Transverse colon (tissue), 4 donors: ENCODE measurements at regions not wholly inside any gene's neighbourhood (a gene's known extent, or its start where the extent isn't known, plus 50 kb on each side); places are given as distances from the start of the nearest gene placed in this dataset.

Experiments
- DNase-seq: peaks from one replicate; pipeline ENCODE4 v3.0.0-alpha.2; 2019
- H3K27ac ChIP-seq, 4 donors: fragments of 200-600 bp; sonication (generic); 2 replicates each; pipeline ENCODE4 v1.5.1; 2016 to 2018; ENCODE audit warnings: inconsistent platforms in 4 of 4
- H3K27me3 ChIP-seq: fragments of 200-600 bp; sonication (generic); 2 replicates; pipeline ENCODE4 v1.5.1; 2017; ENCODE audit warnings: inconsistent platforms
- H3K36me3 ChIP-seq, 4 donors: fragments of 200-600 bp; sonication (generic); 2 replicates each; pipeline ENCODE4 v1.5.1; 2017 to 2019; ENCODE audit warnings: inconsistent platforms in 4 of 4
- H3K4me1 ChIP-seq, 4 donors: fragments of 200-600 bp; sonication (generic); 2 replicates each; pipeline ENCODE4 v1.5.1; 2017 to 2020; ENCODE audit warnings: inconsistent platforms in 4 of 4
- H3K4me3 ChIP-seq, 4 donors: fragments of 200-600 bp; sonication (generic); 1 replicate in 1 of 4; 2 replicates in 3 of 4; pipeline versions ENCODE4 v1.5.1 to v1.6.1; 2017 to 2019; ENCODE audit warnings: inconsistent platforms in 4 of 4
- H3K9me3 ChIP-seq, 2 donors: fragments of 200-600 bp; sonication (generic); 2 replicates each; pipeline ENCODE4 v1.5.1; 2017 to 2019; ENCODE audit warnings: inconsistent platforms in 2 of 2
- EP300 ChIP-seq: sonication (generic); formaldehyde crosslinking; IDR thresholded peaks from one replicate; pipeline ENCODE4 v1.6.1; 2017; ENCODE audit warnings: antibody characterized with exemption, low read depth
- POLR2A ChIP-seq: fragments of 450-650 bp; IDR thresholded peaks from one replicate; pipeline ENCODE4 v1.6.1; 2016; ENCODE audit warnings: antibody characterized with exemption, mild to moderate bottlenecking, moderate library complexity
- POLR2AphosphoS5 ChIP-seq, 3 donors: sonication (generic); formaldehyde crosslinking; IDR thresholded peaks; one replicate each; pipeline ENCODE4 v1.6.1; 2016; ENCODE audit warnings: antibody characterized with exemption in 3 of 3
- WGBS, 2 donors: methylation state at CpG; one replicate each; pipeline ENCODE4 v1.1.5; 2018; ENCODE audit warnings: low coverage in 1 of 2; 5-methylcytosine and 5-hydroxymethylcytosine counted together
- in situ Hi-C, 4 donors: fragments of 200-750 bp; cut with MboI; loops; one replicate each; pipeline versions ENCODE4 v1.15.0 to v1.15.1; 2017; ENCODE audit warnings: low sequenced_read_pairs in 3 of 4, low pct_ligation_motif_present in 1 of 4, low pct_unique_long_range_greater_than_20kb in 1 of 4
- intact Hi-C: fragments of 100-400 bp; cut with DNase I; formaldehyde crosslinking; loops from one replicate; pipeline ENCODE4 v1.15.1; 2023; ENCODE audit warnings: low total_unique reads
- TF ChIP-seq, protein P1 (sequence below), 5 experiments: fragments of 200-600 bp in 3 of 5; fragments of 450-650 bp in 2 of 5; sonication (generic) in 3 of 5; IDR thresholded peaks; 1 replicate in 2 of 5; 2 replicates in 3 of 5; pipeline ENCODE4 v1.5.1; 2016 to 2017; ENCODE audit warnings: antibody characterized with exemption in 5 of 5, inconsistent platforms in 3 of 5, mild to moderate bottlenecking in 2 of 5, moderate library complexity in 1 of 5

DNA sequence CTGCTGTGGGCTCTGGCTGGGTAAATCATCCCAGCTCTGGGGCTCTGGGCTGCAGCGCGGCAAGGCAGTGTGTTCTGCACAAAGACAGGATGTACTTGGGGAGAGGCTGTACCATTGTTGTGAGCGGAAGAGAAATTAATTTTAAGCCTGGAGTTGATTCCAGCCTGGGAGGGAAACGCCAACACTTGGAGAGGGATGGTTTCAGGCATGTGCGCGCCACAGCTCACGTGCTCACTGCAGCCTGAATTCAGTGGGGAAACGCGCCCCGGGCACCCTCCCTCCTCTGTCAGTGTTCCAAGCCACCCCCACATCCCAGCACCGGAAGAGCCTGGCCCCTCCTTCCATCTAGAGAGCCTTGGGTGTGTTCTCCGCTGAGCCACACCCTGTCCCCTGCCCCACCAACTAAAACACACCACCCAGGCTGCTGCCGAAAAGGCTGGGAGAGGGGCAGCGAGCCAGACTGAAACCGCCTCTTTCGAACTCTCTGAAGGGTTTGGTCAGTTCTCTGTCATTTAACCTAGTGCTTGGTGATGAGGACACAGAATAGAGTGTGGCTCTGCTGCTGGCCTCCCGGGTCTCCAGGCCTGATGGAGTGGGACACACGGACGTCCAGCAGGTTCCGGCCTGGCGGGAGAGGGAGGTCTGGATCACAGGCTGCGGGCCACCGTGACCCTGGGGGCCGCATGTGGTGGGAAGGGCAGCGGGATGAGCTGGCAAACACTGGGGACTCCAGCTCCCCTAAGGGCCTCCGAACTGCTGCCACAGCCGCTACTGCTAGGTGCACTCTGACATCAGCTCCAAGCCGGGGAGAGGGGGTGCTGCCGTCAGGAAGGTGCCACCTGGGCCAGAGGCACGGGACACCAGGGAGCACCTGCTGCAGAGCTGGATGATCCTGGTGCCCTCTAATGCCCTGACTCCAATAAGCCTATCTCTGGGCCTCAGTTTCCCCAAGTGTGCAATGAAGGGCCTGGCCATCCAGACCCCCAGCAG is 230.8 kb downstream of the CTTN start:
- WGBS, 2 donors = 25 to 37% methylated on average over 10 to 24 of the region's 30 CpGs
- in situ Hi-C loops = no loop called here
- DNase-seq = peak; percentile 64
- Histone ChIP-seq H3K27ac (peak overlapping the region in 3 of 4 donors; percentile 30 to 51 (median 37)), H3K36me3 (no peaks in the 10 kb centered on the region), H3K9me3 (no peaks in the 10 kb centered on the region), H3K4me1 (peaks cover 8 to 31% (median 22%) of the 10 kb centered on the region in 4 donors), H3K27me3 (no peaks in the 10 kb centered on the region), H3K4me3 (no peak overlapping the region)
- TF ChIP-seq POLR2A (no peak), EP300 (no peak), POLR2AphosphoS5 (IDR thresholded peaks at IDR 0.05) (no peak)
- TF ChIP-seq, protein P1, sequence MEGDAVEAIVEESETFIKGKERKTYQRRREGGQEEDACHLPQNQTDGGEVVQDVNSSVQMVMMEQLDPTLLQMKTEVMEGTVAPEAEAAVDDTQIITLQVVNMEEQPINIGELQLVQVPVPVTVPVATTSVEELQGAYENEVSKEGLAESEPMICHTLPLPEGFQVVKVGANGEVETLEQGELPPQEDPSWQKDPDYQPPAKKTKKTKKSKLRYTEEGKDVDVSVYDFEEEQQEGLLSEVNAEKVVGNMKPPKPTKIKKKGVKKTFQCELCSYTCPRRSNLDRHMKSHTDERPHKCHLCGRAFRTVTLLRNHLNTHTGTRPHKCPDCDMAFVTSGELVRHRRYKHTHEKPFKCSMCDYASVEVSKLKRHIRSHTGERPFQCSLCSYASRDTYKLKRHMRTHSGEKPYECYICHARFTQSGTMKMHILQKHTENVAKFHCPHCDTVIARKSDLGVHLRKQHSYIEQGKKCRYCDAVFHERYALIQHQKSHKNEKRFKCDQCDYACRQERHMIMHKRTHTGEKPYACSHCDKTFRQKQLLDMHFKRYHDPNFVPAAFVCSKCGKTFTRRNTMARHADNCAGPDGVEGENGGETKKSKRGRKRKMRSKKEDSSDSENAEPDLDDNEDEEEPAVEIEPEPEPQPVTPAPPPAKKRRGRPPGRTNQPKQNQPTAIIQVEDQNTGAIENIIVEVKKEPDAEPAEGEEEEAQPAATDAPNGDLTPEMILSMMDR (IDR thresholded peaks at IDR 0.05) = no peak
- intact Hi-C loops = no loop called here

DNA sequence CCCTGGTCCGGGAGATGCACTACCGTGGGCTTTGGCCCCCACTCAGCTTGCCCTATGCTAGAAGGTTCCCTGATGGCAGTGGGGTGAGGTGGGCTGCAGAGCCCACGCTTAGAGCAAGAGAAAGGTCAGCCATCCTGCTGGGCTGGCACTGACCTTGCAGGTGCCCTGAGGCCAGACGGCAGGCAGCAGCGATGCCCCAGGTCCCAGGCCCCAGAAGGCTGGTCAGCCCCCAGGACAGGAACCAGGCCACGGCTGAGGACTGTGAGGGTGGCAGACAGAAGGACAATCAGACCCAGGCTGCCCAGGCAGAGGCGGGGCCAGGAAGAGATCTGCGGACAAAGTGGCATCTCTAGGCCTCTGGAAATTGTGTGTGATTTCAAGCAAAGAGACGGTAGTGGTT is 231.7 kb downstream of the CTTN start:
- Histone ChIP-seq H3K36me3 (no peaks in the 10 kb centered on the region), H3K4me1 (peaks cover 8 to 30% (median 22%) of the 10 kb centered on the region in 4 donors), H3K27me3 (no peaks in the 10 kb centered on the region), H3K27ac (no peak overlapping the region), H3K4me3 (no peak overlapping the region), H3K9me3 (no peaks in the 10 kb centered on the region)
- TF ChIP-seq POLR2AphosphoS5 (IDR thresholded peaks at IDR 0.05) = no peak
- no peak for TF ChIP-seq EP300
- no peak for TF ChIP-seq POLR2A
- TF ChIP-seq, protein P1 (IDR thresholded peaks at IDR 0.05) = no peak
- intact Hi-C loops (no loop called here), in situ Hi-C loops (no loop called here)
- 85 to 100% methylated on average over 1 to 9 of the region's 9 CpGs for WGBS, 2 donors
- no peak for DNase-seq

DNA sequence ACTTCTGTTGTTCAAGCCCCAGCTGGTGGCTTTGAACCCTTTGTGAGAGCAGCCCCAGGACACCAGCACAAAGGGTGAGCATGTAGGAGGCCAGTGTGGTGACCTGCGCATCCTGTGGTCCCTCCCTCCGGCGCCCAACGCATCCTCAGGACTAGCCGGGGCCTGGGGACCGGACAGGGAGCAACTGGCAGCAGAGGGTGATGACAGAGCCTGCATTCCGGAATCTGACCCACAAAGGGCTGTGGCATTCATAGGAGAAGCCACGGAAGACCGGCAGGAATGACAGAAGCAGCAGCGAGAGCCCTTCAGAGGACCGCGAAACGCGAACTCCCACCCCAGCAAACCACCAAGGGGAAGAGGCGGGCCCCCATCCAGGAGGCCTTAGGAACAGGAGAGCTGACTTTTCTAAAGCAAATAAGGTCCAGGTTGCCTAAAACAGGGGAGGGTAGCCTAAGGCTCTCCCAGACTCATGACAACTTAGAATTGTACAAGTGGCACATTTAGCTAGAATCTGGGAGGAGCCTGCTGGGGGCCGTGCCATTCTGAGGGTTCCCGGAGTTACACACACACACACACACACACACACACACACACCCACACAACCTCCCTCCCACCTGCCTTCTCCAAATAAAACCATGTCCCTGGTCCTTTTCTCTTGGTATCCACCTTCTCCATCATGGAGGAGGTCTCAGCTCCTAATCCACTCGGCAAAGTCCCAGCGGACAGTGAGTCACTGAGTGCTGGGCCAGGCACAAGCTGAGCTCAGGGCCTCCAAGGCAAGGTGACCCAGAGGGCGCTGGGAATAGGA is 232.7 kb downstream of the CTTN start:
- intact Hi-C loops (no loop called here), in situ Hi-C loops (no loop called here)
- H3K36me3 ChIP-seq = no peaks in the 10 kb centered on the region
- H3K4me1 ChIP-seq = peaks cover 8 to 30% (median 22%) of the 10 kb centered on the region in 4 donors
- H3K27me3 ChIP-seq = no peaks in the 10 kb centered on the region
- WGBS, 2 donors = 80% methylated on average over 20 of the region's 20 CpGs; no CpG with 5 or more reads in 1 of the 2 donors
- H3K9me3 ChIP-seq = no peaks in the 10 kb centered on the region
- TF ChIP-seq POLR2A (no peak), POLR2AphosphoS5 (IDR thresholded peaks at IDR 0.05) (no peak), EP300 (no peak)
- TF ChIP-seq, protein P1 (IDR thresholded peaks at IDR 0.05) = no peak
- DNase-seq = no peak
- H3K27ac ChIP-seq = no peak overlapping the region
- no peak overlapping the region for H3K4me3 ChIP-seq

DNA sequence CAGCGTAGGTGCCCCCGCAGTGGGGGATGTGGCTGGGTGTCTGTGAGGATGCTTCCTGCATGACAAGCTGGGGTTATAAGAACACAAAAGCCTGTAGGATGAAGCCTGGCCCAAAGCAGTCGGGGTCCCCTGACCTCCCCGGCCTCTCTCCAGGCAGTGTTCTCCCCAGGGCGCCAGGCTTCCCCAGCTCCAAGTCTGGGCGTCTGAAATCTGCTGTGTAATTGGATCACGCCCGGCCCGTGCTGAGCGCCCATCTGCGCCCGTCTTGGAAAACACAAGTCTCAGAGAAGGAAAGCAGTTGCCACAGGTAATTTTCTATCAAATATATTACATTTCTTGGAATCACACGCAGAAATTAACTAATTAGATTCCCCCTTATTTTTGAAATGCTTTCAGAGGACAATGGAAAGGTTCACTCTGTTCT is 233.3 kb downstream of the CTTN start:
- intact Hi-C loops = no loop called here
- H3K36me3 ChIP-seq = no peaks in the 10 kb centered on the region
- 79% methylated on average over 13 of the region's 13 CpGs; no CpG with 5 or more reads in 1 of the 2 donors for WGBS, 2 donors
- no peaks in the 10 kb centered on the region for H3K9me3 ChIP-seq
- in situ Hi-C loops = no loop called here
- DNase-seq = no peak
- no peak overlapping the region for H3K27ac ChIP-seq
- TF ChIP-seq POLR2AphosphoS5 (IDR thresholded peaks at IDR 0.05) (no peak), POLR2A (no peak), EP300 (no peak)
- TF ChIP-seq, protein P1 (IDR thresholded peaks at IDR 0.05) = no peak
- H3K4me3 ChIP-seq = no peak overlapping the region
- H3K4me1 ChIP-seq = peaks cover 8 to 28% (median 22%) of the 10 kb centered on the region in 4 donors
- no peaks in the 10 kb centered on the region for H3K27me3 ChIP-seq
